B cell (primary cell): ENCODE measurements at regions not wholly inside any gene's neighbourhood (a gene's known extent, or its start where the extent isn't known, plus 50 kb on each side); places are given as distances from the start of the nearest gene placed in this dataset.

Experiments
- EZH2 ChIP-seq: IDR thresholded peaks from 2 replicates; pipeline ENCODE4 v1.6.1; 2012; ENCODE audit warnings: borderline replicate concordance, low read depth, mild to moderate bottlenecking, moderate library complexity, low read length; ENCODE audit not compliant: insufficient read depth, poor library complexity, severe bottlenecking
- TF ChIP-seq, protein P1 (sequence below): fragments of 200-600 bp; IDR thresholded peaks from one replicate; pipeline ENCODE4 v1.8.0; 2022; ENCODE audit warnings: antibody characterized with exemption, mild to moderate bottlenecking

- TF ChIP-seq, protein P1, sequence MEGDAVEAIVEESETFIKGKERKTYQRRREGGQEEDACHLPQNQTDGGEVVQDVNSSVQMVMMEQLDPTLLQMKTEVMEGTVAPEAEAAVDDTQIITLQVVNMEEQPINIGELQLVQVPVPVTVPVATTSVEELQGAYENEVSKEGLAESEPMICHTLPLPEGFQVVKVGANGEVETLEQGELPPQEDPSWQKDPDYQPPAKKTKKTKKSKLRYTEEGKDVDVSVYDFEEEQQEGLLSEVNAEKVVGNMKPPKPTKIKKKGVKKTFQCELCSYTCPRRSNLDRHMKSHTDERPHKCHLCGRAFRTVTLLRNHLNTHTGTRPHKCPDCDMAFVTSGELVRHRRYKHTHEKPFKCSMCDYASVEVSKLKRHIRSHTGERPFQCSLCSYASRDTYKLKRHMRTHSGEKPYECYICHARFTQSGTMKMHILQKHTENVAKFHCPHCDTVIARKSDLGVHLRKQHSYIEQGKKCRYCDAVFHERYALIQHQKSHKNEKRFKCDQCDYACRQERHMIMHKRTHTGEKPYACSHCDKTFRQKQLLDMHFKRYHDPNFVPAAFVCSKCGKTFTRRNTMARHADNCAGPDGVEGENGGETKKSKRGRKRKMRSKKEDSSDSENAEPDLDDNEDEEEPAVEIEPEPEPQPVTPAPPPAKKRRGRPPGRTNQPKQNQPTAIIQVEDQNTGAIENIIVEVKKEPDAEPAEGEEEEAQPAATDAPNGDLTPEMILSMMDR = no peak
- no peak for TF ChIP-seq EZH2
Measured at GRCh38 chr16:6149031-6149430, 1051.4 kb upstream of the EEF2KMT start.
